Panc1 (cell line): ENCODE measurements at regions not wholly inside any gene's neighbourhood (a gene's known extent, or its start where the extent isn't known, plus 50 kb on each side); places are given as distances from the start of the nearest gene placed in this dataset.

ENCODE experiments used
- POLR2AphosphoS5 ChIP-seq: IDR thresholded peaks from 2 replicates; pipeline ENCODE4 v1.6.1; 2012; ENCODE audit warnings: mild to moderate bottlenecking, low read depth, low read length, moderate library complexity
- SIN3A ChIP-seq: IDR thresholded peaks from 2 replicates; pipeline ENCODE4 v1.6.1; 2012; ENCODE audit warnings: low read depth, mild to moderate bottlenecking, low read length, moderate library complexity, borderline replicate concordance; ENCODE audit not compliant: insufficient read depth
- TF ChIP-seq, protein P1 (sequence below): fragments of 450-650 bp; IDR thresholded peaks from 2 replicates; pipeline ENCODE4 v1.5.1; 2017; ENCODE audit warnings: mild to moderate bottlenecking
- TF ChIP-seq, protein P2 (sequence below), 2 experiments: IDR thresholded peaks; 2 replicates each; pipeline ENCODE4 v1.6.1; 2011 to 2012; ENCODE audit warnings: low read depth in 2 of 2, control low read depth in 1 of 2, low read length in 1 of 2, mild to moderate bottlenecking in 1 of 2, moderate library complexity in 1 of 2; ENCODE audit not compliant: insufficient read depth in 1 of 2

DNA sequence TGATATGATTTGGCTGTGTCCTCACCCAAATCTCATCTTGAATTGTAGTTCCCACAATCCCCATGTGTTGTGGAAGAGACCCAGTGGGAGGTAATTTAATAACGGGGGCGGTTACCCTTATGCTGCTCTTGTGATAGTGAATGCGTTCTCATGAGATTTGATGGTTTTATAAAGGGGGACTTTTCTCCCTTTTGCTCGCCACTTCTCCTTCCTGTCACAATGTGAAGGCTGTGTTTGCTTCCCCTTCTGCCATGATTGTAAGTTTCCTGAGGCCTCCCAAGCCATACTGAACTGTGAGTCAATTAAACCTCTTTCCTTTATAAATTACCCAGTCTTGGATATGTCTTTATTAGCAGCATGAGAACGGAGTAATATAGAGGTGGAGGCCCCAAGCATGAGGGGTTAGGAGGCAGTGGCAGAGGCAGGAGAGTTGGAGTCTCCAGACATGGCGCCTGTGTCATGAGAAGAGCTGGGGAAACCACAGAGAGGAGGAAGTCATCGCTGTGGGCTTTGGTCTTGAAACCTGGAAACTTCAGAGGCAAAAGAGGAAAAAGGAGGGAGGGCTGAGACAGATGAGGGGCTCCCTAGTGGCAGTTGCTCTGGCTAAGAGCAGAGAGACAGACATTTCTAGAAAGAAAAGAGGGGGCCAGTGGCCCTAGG is 107.8 kb upstream of the VEPH1 start:
- TF ChIP-seq, protein P1, sequence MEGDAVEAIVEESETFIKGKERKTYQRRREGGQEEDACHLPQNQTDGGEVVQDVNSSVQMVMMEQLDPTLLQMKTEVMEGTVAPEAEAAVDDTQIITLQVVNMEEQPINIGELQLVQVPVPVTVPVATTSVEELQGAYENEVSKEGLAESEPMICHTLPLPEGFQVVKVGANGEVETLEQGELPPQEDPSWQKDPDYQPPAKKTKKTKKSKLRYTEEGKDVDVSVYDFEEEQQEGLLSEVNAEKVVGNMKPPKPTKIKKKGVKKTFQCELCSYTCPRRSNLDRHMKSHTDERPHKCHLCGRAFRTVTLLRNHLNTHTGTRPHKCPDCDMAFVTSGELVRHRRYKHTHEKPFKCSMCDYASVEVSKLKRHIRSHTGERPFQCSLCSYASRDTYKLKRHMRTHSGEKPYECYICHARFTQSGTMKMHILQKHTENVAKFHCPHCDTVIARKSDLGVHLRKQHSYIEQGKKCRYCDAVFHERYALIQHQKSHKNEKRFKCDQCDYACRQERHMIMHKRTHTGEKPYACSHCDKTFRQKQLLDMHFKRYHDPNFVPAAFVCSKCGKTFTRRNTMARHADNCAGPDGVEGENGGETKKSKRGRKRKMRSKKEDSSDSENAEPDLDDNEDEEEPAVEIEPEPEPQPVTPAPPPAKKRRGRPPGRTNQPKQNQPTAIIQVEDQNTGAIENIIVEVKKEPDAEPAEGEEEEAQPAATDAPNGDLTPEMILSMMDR: no peak
- TF ChIP-seq, protein P2, sequence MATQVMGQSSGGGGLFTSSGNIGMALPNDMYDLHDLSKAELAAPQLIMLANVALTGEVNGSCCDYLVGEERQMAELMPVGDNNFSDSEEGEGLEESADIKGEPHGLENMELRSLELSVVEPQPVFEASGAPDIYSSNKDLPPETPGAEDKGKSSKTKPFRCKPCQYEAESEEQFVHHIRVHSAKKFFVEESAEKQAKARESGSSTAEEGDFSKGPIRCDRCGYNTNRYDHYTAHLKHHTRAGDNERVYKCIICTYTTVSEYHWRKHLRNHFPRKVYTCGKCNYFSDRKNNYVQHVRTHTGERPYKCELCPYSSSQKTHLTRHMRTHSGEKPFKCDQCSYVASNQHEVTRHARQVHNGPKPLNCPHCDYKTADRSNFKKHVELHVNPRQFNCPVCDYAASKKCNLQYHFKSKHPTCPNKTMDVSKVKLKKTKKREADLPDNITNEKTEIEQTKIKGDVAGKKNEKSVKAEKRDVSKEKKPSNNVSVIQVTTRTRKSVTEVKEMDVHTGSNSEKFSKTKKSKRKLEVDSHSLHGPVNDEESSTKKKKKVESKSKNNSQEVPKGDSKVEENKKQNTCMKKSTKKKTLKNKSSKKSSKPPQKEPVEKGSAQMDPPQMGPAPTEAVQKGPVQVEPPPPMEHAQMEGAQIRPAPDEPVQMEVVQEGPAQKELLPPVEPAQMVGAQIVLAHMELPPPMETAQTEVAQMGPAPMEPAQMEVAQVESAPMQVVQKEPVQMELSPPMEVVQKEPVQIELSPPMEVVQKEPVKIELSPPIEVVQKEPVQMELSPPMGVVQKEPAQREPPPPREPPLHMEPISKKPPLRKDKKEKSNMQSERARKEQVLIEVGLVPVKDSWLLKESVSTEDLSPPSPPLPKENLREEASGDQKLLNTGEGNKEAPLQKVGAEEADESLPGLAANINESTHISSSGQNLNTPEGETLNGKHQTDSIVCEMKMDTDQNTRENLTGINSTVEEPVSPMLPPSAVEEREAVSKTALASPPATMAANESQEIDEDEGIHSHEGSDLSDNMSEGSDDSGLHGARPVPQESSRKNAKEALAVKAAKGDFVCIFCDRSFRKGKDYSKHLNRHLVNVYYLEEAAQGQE (IDR thresholded peaks at IDR 0.05; ENCODE audit: insufficient read depth in 1 of 2, low read depth in 2 of 2, low read length in 1 of 2): no peak
- TF ChIP-seq POLR2AphosphoS5 (no peak), SIN3A (no peak)
